NT2/D1 (cell line): ENCODE measurements at regions not wholly inside any gene's neighbourhood (a gene's known extent, or its start where the extent isn't known, plus 50 kb on each side); places are given as distances from the start of the nearest gene placed in this dataset.
"Not testable (repeated sequence)": the region's sequence is repeated elsewhere in the genome, so short reads cannot be mapped to it uniquely, and the experiment has no call there.

Source experiments
- SUZ12 ChIP-seq: IDR thresholded peaks from 2 replicates; pipeline ENCODE4 v1.6.1; 2011; ENCODE audit not compliant: insufficient read length, insufficient read depth; ENCODE audit errors: extremely low read depth
- YY1 ChIP-seq: IDR thresholded peaks from 2 replicates; pipeline ENCODE4 v1.6.1; 2011; ENCODE audit not compliant: insufficient read length, insufficient read depth
- ZNF274 ChIP-seq: IDR thresholded peaks from 2 replicates; pipeline ENCODE4 v1.6.1; 2011; ENCODE audit warnings: mild to moderate bottlenecking, low read depth, low read length

GRCh38 chr1:5726586-5727184 lies 265.5 kb downstream of the NPHP4 start:
- not testable (repeated sequence) for TF ChIP-seq ZNF274, YY1, SUZ12
